Activated CD4-positive, alpha-beta T cell treated with anti-CD3 and anti-CD28 coated beads for 36 hours (primary cell): ENCODE measurements at regions not wholly inside any gene's neighbourhood (a gene's known extent, or its start where the extent isn't known, plus 50 kb on each side); places are given as distances from the start of the nearest gene placed in this dataset.

ENCODE experiments used
- ATAC-seq: fragments of 200-7000 bp; cut with Tn5 transposase; one replicate; pipeline ENCODE4 v1.10.0; 2021; ENCODE audit warnings: mild to moderate bottlenecking, moderate library complexity
- CTCF ChIA-PET: fragments of 350-600 bp; sonication (Branson Sonifier 250); formaldehyde crosslinking; loops from one replicate; lab custom pipeline; 2021; ENCODE audit warnings: antibody characterized with exemption; lab: Charles Lee
- POLR2A ChIA-PET: fragments of 350-600 bp; sonication (Branson Sonifier 250); formaldehyde crosslinking; loops from one replicate; lab custom pipeline; 2021; ENCODE audit warnings: antibody characterized with exemption, inconsistent platforms; lab: Charles Lee
- DNase-seq: peaks from one replicate; pipeline ENCODE4 v3.0.0-alpha.2; 2020
- H3K27ac Mint-ChIP-seq: one replicate; pipeline ENCODE4 v1.8.0; 2021; ENCODE audit warnings: mixed read lengths
- H3K27me3 Mint-ChIP-seq: one replicate; pipeline ENCODE4 v1.8.0; 2021; ENCODE audit warnings: mixed read lengths
- H3K36me3 Mint-ChIP-seq: one replicate; pipeline ENCODE4 v1.8.0; 2021; ENCODE audit warnings: low read depth, mixed read lengths
- H3K4me1 Mint-ChIP-seq: one replicate; pipeline ENCODE4 v1.8.0; 2021; ENCODE audit warnings: mixed read lengths
- H3K4me3 Mint-ChIP-seq: one replicate; pipeline ENCODE4 v1.8.0; 2021; ENCODE audit warnings: mild to moderate bottlenecking, moderate library complexity, mixed read lengths
- H3K9me3 Mint-ChIP-seq: one replicate; pipeline ENCODE4 v1.8.0; 2021; ENCODE audit warnings: low read depth, mixed read lengths
- intact Hi-C, 2 experiments: fragments of 100-400 bp; cut with DNase I in 1 of 2; cut with micrococcal nuclease in 1 of 2; formaldehyde crosslinking; loops; one replicate each; pipeline versions ENCODE4 v1.14.2 to v1.15.1; 2022 to 2024; cut with DNase I, micrococcal nuclease

GRCh38 chr3:124542214-124542869 is 187.9 kb upstream of the UMPS start:
- Mint-ChIP-seq H3K27me3 (peaks cover 4% of the 10 kb centered on the region), H3K4me3 (no peak overlapping the region), H3K36me3 (no peaks in the 10 kb centered on the region), H3K27ac (no peak overlapping the region), H3K9me3 (no peaks in the 10 kb centered on the region), H3K4me1 (no peaks in the 10 kb centered on the region)
- POLR2A ChIA-PET, result no interaction called here
- ATAC-seq (no peak), DNase-seq (no peak)
- intact Hi-C loops, result no loop called here
- CTCF ChIA-PET, result interaction anchor here (0.7 to 1.9 kb wide), 3 partner anchors 8 to 220 kb away, joined by 3 to 7 read pairs (median 3); no protein-coding TSS in a partner anchor

- CTCF ChIA-PET, result no interaction called here
- no peak for ATAC-seq
Measured at GRCh38 chr3:124545891-124546290, 184.4 kb upstream of the UMPS start.

GRCh38 chr3:124552224-124552623 is 178.0 kb upstream of the UMPS start:
- no peak for ATAC-seq
- H3K4me3 Mint-ChIP-seq, result no peak overlapping the region
- no peak for DNase-seq
- CTCF ChIA-PET, result interaction anchor here (0.6 to 3.3 kb wide), 3 partner anchors 8 to 558 kb away, joined by 6 to 17 read pairs (median 10); no protein-coding TSS in a partner anchor
- no peaks in the 10 kb centered on the region for H3K9me3 Mint-ChIP-seq
- POLR2A ChIA-PET, result no interaction called here
- no peak overlapping the region for H3K27ac Mint-ChIP-seq
- intact Hi-C loops, result loop anchor here (10.0 kb wide), 2 partner anchors 207 to 537 kb away; no protein-coding TSS in a partner anchor
- peaks cover 30% of the 10 kb centered on the region for H3K27me3 Mint-ChIP-seq
- no peaks in the 10 kb centered on the region for H3K36me3 Mint-ChIP-seq
- no peaks in the 10 kb centered on the region for H3K4me1 Mint-ChIP-seq

More at GRCh38 chr3:124545891-124546290, 184.4 kb upstream of the UMPS start:
- POLR2A ChIA-PET, result no interaction called here
- peaks cover 13% of the 10 kb centered on the region for H3K27me3 Mint-ChIP-seq
- DNase-seq, result no peak
- no peak overlapping the region for H3K27ac Mint-ChIP-seq
- H3K36me3 Mint-ChIP-seq, result no peaks in the 10 kb centered on the region
- H3K9me3 Mint-ChIP-seq, result no peaks in the 10 kb centered on the region
- intact Hi-C loops, result no loop called here
- no peaks in the 10 kb centered on the region for H3K4me1 Mint-ChIP-seq
- no peak overlapping the region for H3K4me3 Mint-ChIP-seq

- DNase-seq (no peak), ATAC-seq (no peak)
- no peak overlapping the region for H3K4me3 Mint-ChIP-seq
- no peaks in the 10 kb centered on the region for H3K4me1 Mint-ChIP-seq
- no peak overlapping the region for H3K27ac Mint-ChIP-seq
- no peaks in the 10 kb centered on the region for H3K36me3 Mint-ChIP-seq
- peaks cover 31% of the 10 kb centered on the region for H3K27me3 Mint-ChIP-seq
- intact Hi-C loops, result loop anchor here (10.0 kb wide), 2 partner anchors 208 to 538 kb away; no protein-coding TSS in a partner anchor
- POLR2A ChIA-PET, result no interaction called here
- CTCF ChIA-PET, result interaction anchor here (1.6 kb wide), 1 partner anchor 135 kb away, joined by 6 read pairs; no protein-coding TSS in a partner anchor
- H3K9me3 Mint-ChIP-seq, result no peaks in the 10 kb centered on the region
Measured at GRCh38 chr3:124553178-124553577, 177.1 kb upstream of the UMPS start.

GRCh38 chr3:124556636-124557035 is 173.6 kb upstream of the UMPS start:
- Mint-ChIP-seq H3K9me3 (no peaks in the 10 kb centered on the region), H3K27me3 (peaks cover 25% of the 10 kb centered on the region), H3K4me3 (no peak overlapping the region), H3K36me3 (no peaks in the 10 kb centered on the region), H3K4me1 (no peaks in the 10 kb centered on the region), H3K27ac (no peak overlapping the region)
- POLR2A ChIA-PET, result no interaction called here
- DNase-seq (no peak), ATAC-seq (no peak)
- CTCF ChIA-PET, result interaction anchor here (1.0 to 1.4 kb wide), 3 partner anchors 127 to 132 kb away, joined by 3 to 4 read pairs (median 3); no protein-coding TSS in a partner anchor
- intact Hi-C loops, result loop anchor here (10.0 kb wide), 2 partner anchors 212 to 542 kb away; no protein-coding TSS in a partner anchor

GRCh38 chr3:124557433-124558232 is 172.6 kb upstream of the UMPS start:
- no peak for ATAC-seq
- no peak for DNase-seq
- Mint-ChIP-seq H3K27ac (no peak overlapping the region), H3K9me3 (no peaks in the 10 kb centered on the region), H3K4me3 (no peak overlapping the region), H3K36me3 (no peaks in the 10 kb centered on the region), H3K4me1 (no peaks in the 10 kb centered on the region), H3K27me3 (peaks cover 21% of the 10 kb centered on the region)
- CTCF ChIA-PET, result interaction anchor here (0.6 to 2.6 kb wide), 7 partner anchors 13 to 917 kb away, joined by 3 to 11 read pairs (median 4); no protein-coding TSS in a partner anchor
- intact Hi-C loops, result loop anchor here (10.0 kb wide), 2 partner anchors 213 to 543 kb away; no protein-coding TSS in a partner anchor
- POLR2A ChIA-PET, result no interaction called here

GRCh38 chr3:124558991-124559845 is 171.0 kb upstream of the UMPS start:
- CTCF ChIA-PET, result interaction anchor here (0.5 to 5.3 kb wide), 29 partner anchors 8 to 1049 kb away, joined by 3 to 63 read pairs (median 3); no protein-coding TSS in a partner anchor
- intact Hi-C loops, result loop anchor here (10.0 kb wide), 2 partner anchors 214 to 544 kb away; no protein-coding TSS in a partner anchor
- POLR2A ChIA-PET, result no interaction called here
- H3K36me3 Mint-ChIP-seq, result no peaks in the 10 kb centered on the region
- DNase-seq (no peak), ATAC-seq (no peak)
- no peak overlapping the region for H3K4me3 Mint-ChIP-seq
- H3K4me1 Mint-ChIP-seq, result no peaks in the 10 kb centered on the region
- no peaks in the 10 kb centered on the region for H3K9me3 Mint-ChIP-seq
- no peak overlapping the region for H3K27ac Mint-ChIP-seq
- peaks cover 20% of the 10 kb centered on the region for H3K27me3 Mint-ChIP-seq

- no peak overlapping the region for H3K4me3 Mint-ChIP-seq
- H3K4me1 Mint-ChIP-seq, result no peaks in the 10 kb centered on the region
- H3K36me3 Mint-ChIP-seq, result no peaks in the 10 kb centered on the region
- CTCF ChIA-PET, result interaction anchor here (0.6 to 5.3 kb wide), 29 partner anchors 9 to 610 kb away, joined by 3 to 63 read pairs (median 4); no protein-coding TSS in a partner anchor
- H3K27ac Mint-ChIP-seq, result no peak overlapping the region
- ATAC-seq, result peak; percentile 47
- no peaks in the 10 kb centered on the region for H3K9me3 Mint-ChIP-seq
- intact Hi-C loops, result loop anchor here (2.0 to 10.0 kb wide), 4 partner anchors 67 to 545 kb away; no protein-coding TSS in a partner anchor
- peak; percentile 76 for DNase-seq
- H3K27me3 Mint-ChIP-seq, result peaks cover 17% of the 10 kb centered on the region
- POLR2A ChIA-PET, result no interaction called here
Measured at GRCh38 chr3:124559846-124560574, 170.2 kb upstream of the UMPS start.

GRCh38 chr3:124560666-124561215 is 169.5 kb upstream of the UMPS start:
- ATAC-seq (no peak), DNase-seq (no peak)
- Mint-ChIP-seq H3K27me3 (peaks cover 12% of the 10 kb centered on the region), H3K27ac (no peak overlapping the region), H3K36me3 (no peaks in the 10 kb centered on the region), H3K4me1 (no peaks in the 10 kb centered on the region), H3K4me3 (no peak overlapping the region), H3K9me3 (no peaks in the 10 kb centered on the region)
- ChIA-PET CTCF (interaction anchor here (0.6 to 5.3 kb wide), 22 partner anchors 10 to 610 kb away, joined by 3 to 63 read pairs (median 4); no protein-coding TSS in a partner anchor), POLR2A (no interaction called here)
- intact Hi-C loops, result loop anchor here (2.0 to 10.0 kb wide), 2 partner anchors 68 to 344 kb away; no protein-coding TSS in a partner anchor

GRCh38 chr3:124562769-124563168 is 167.5 kb upstream of the UMPS start:
- Mint-ChIP-seq H3K4me3 (no peak overlapping the region), H3K27ac (no peak overlapping the region), H3K36me3 (no peaks in the 10 kb centered on the region), H3K9me3 (no peaks in the 10 kb centered on the region), H3K4me1 (no peaks in the 10 kb centered on the region), H3K27me3 (peaks cover 10% of the 10 kb centered on the region)
- DNase-seq (no peak), ATAC-seq (no peak)
- POLR2A ChIA-PET, result interaction anchor here (0.5 kb wide), 1 partner anchor 209 kb away, joined by 3 read pairs; no protein-coding TSS in a partner anchor
- CTCF ChIA-PET, result interaction anchor here (0.8 to 5.3 kb wide), 3 partner anchors 15 to 126 kb away, joined by 3 to 63 read pairs (median 4); no protein-coding TSS in a partner anchor
- intact Hi-C loops, result loop anchor here in 1 of 2 experiments (10.0 kb wide), 1 partner anchor 342 kb away; no protein-coding TSS in a partner anchor
